K562 (cell line): ENCODE measurements at regions not wholly inside any gene's neighbourhood (a gene's known extent, or its start where the extent isn't known, plus 50 kb on each side); places are given as distances from the start of the nearest gene placed in this dataset.

Source experiments
- ATAC-seq: fragments of 200-7000 bp; cut with Tn5 transposase; 3 replicates; pipeline ENCODE4 v1.9.1; 2020; ENCODE audit warnings: moderate library complexity
- BruUV-seq: library from RNA; stranded (reverse); fragments of 400-500 nt; replicated peaks from 2 replicates; lab custom pipeline; 2021; lab: Mats Ljungman, UMichigan
- CTCF ChIA-PET: fragments of 300-600 bp; formaldehyde crosslinking; extraction: SDS; loops from one replicate; lab custom pipeline; 2021; ENCODE audit warnings: low intra/inter-chr PET ratio; lab: Yijun Ruan, JAX
- POLR2A ChIA-PET: fragments of 300-600, 350-650 bp; sonication (Branson Sonifier 250); formaldehyde crosslinking; extraction: SDS; loops from one replicate; lab custom pipeline; 2021; ENCODE audit warnings: antibody characterized with exemption, inconsistent platforms; lab: Yijun Ruan, JAX
- DNase-seq, 4 experiments: peaks; one replicate each; pipeline versions ENCODE4 v3.0.0 to v3.0.0-alpha.2; 2011 to 2018; ENCODE audit warnings: low spot score in 3 of 4, mixed read lengths in 3 of 4; ENCODE audit errors: extremely low read depth in 1 of 4
- FAIRE-seq: peaks from 2 replicates; lab custom pipeline; 2011; peaks lifted over from hg19 to GRCh38; lab: Jason Lieb, UNC
- H2AFZ ChIP-seq: 2 replicates; pipeline ENCODE4 v1.6.0; 2011; ENCODE audit warnings: low read depth, low read length, control low read depth, inconsistent platforms
- H3K27ac ChIP-seq: fragments of 200-600 bp; 3 replicates; pipeline ENCODE4 v1.8.0; 2011; ENCODE audit warnings: low read depth, mild to moderate bottlenecking, control low read depth, inconsistent platforms, low read length, moderate library complexity, mixed read lengths; ENCODE audit errors: extremely low read depth
- H3K27me3 ChIP-seq, 2 experiments: fragments of 300-600 bp in 1 of 2; 2 replicates in 1 of 2; 3 replicates in 1 of 2; pipeline versions ENCODE4 v1.6.0 to v1.8.0; 2011; ENCODE audit warnings: inconsistent platforms in 2 of 2, low read length in 2 of 2, mild to moderate bottlenecking in 1 of 2, mixed read lengths in 1 of 2, moderate library complexity in 1 of 2; ENCODE audit not compliant: control insufficient read depth in 2 of 2, insufficient read depth in 2 of 2
- H3K36me3 ChIP-seq: fragments of 300-600 bp; 3 replicates; pipeline ENCODE4 v1.8.0; 2011; ENCODE audit warnings: mild to moderate bottlenecking, low read length, inconsistent platforms; ENCODE audit not compliant: control insufficient read depth, insufficient read depth
- H3K4me1 ChIP-seq, 2 experiments: fragments of 200-600 bp in 1 of 2; replicated peaks in 1 of 2; 2 replicates in 1 of 2; 3 replicates in 1 of 2; pipeline versions ENCODE4 v1.5.1 to v1.8.0; 2011; ENCODE audit warnings: inconsistent platforms in 2 of 2, low read length in 2 of 2, mild to moderate bottlenecking in 1 of 2, mixed read lengths in 1 of 2, moderate library complexity in 1 of 2; ENCODE audit not compliant: control insufficient read depth in 2 of 2, insufficient read depth in 2 of 2
- H3K4me2 ChIP-seq: 2 replicates; pipeline ENCODE4 v1.6.1; 2011; ENCODE audit warnings: low read length, control low read depth, inconsistent platforms, mixed read lengths; ENCODE audit not compliant: insufficient read depth
- H3K4me3 ChIP-seq: fragments of 200-600 bp; sonication (generic), shearing (Covaris generic); 2 replicates; pipeline ENCODE4 v1.5.1; 2016; ENCODE audit warnings: control low read depth, inconsistent platforms
- H3K79me2 ChIP-seq: fragments of 200-600 bp; 3 replicates; pipeline ENCODE4 v1.8.0; 2011; ENCODE audit warnings: low read length, inconsistent platforms; ENCODE audit not compliant: control insufficient read depth, insufficient read depth
- H3K9ac ChIP-seq, 2 experiments: 2 replicates each; pipeline versions ENCODE4 v1.6.0 to v1.6.1; 2011; ENCODE audit warnings: low read depth in 2 of 2, low read length in 2 of 2, control low read depth in 1 of 2, inconsistent platforms in 1 of 2, mild to moderate bottlenecking in 1 of 2, mixed read lengths in 1 of 2; ENCODE audit not compliant: insufficient read depth in 1 of 2
- H3K9me1 ChIP-seq: one replicate; pipeline ENCODE4 v1.6.0; 2011; ENCODE audit warnings: inconsistent platforms, mild to moderate bottlenecking, low read length, moderate library complexity; ENCODE audit not compliant: control insufficient read depth, insufficient read depth
- H3K9me3 ChIP-seq: replicated peaks from 2 replicates; pipeline ENCODE4 v1.5.1; 2011; ENCODE audit warnings: low read depth, low read length, inconsistent platforms; ENCODE audit not compliant: control insufficient read depth, insufficient read depth
- H4K20me1 ChIP-seq: replicated peaks from 2 replicates; pipeline ENCODE4 v1.6.1; 2011; ENCODE audit warnings: low read length, inconsistent platforms, mixed read lengths; ENCODE audit not compliant: control insufficient read depth, insufficient read depth
- ASH1L ChIP-seq: fragments of 450-650 bp; IDR thresholded peaks from 2 replicates; pipeline ENCODE4 v1.6.1; 2018; ENCODE audit warnings: borderline replicate concordance, mild to moderate bottlenecking, low read depth; ENCODE audit not compliant: partially characterized antibody
- C11orf30 ChIP-seq: fragments of 450-650 bp; IDR thresholded peaks from 2 replicates; pipeline ENCODE4 v1.6.1; 2016; ENCODE audit warnings: low read depth, mild to moderate bottlenecking
- ELF2 ChIP-seq: fragments of 250-450 bp; sonication (Bioruptor Pico); IDR thresholded peaks from 2 replicates; pipeline ENCODE4 v1.5.0; 2021; ENCODE audit warnings: mild to moderate bottlenecking
- FOSL1 ChIP-seq: fragments of 200-800 bp; sonication (Bioruptor generic); conservative IDR thresholded peaks from 2 replicates; pipeline ENCODE4 v1.6.1; 2016; ENCODE audit warnings: missing genetic modification characterization, missing compliant biosample characterization
- MYNN ChIP-seq, 2 experiments: sonication (generic); formaldehyde crosslinking in 1 of 2; IDR thresholded peaks; 2 replicates each; pipeline versions ENCODE4 v1.5.0 to v1.6.1; 2016 to 2020; ENCODE audit warnings: antibody characterized with exemption in 1 of 2, missing genetic modification reagents in 1 of 2
- POLR3G ChIP-seq: IDR thresholded peaks from 2 replicates; pipeline ENCODE4 v1.6.1; 2011; ENCODE audit not compliant: insufficient read length, insufficient replicate concordance; ENCODE audit errors: extremely low read depth
- SOX6 ChIP-seq: fragments of 450-650 bp; IDR thresholded peaks from 2 replicates; pipeline ENCODE4 v1.6.1; 2014; ENCODE audit warnings: mild to moderate bottlenecking
- ZNF217 ChIP-seq: sonication (generic); formaldehyde crosslinking; IDR thresholded peaks from 2 replicates; pipeline ENCODE4 v1.8.0; 2022; ENCODE audit warnings: mild to moderate bottlenecking, missing genetic modification reagents
- ZNF551 ChIP-seq: fragments of 250-450 bp; sonication (Bioruptor Pico); IDR thresholded peaks from 2 replicates; pipeline ENCODE4 v1.5.0; 2021; ENCODE audit warnings: mild to moderate bottlenecking, moderate library complexity
- WGBS: fragments of 100-300 bp; shearing (Covaris generic); methylation state at CpG from one replicate; pipeline ENCODE4 v1.1.6; 2016; ENCODE audit warnings: low coverage, mixed read lengths; ENCODE audit not compliant: insufficient coverage; ENCODE audit errors: missing lambda C conversion rate; 5-methylcytosine and 5-hydroxymethylcytosine counted together
- in situ Hi-C: fragments of 300-500 bp; cut with MboI; formaldehyde crosslinking; loops from 4 replicates; pipeline ENCODE4 v1.15.0; 2018; ENCODE audit warnings: inconsistent platforms, mixed read lengths
- intact Hi-C: fragments of 100-400 bp; cut with micrococcal nuclease; formaldehyde crosslinking; loops from 2 replicates; pipeline ENCODE4 v1.14.2; 2022
- TF ChIP-seq, protein P1 (sequence below): sonication (generic); formaldehyde crosslinking; IDR thresholded peaks from 2 replicates; pipeline ENCODE4 v1.8.0; 2022; ENCODE audit warnings: missing genetic modification reagents, mild to moderate bottlenecking, moderate library complexity, borderline replicate concordance
- TF ChIP-seq, protein P2 (sequence below): IDR thresholded peaks from 2 replicates; pipeline ENCODE4 v1.6.1; 2011; ENCODE audit not compliant: insufficient read length; ENCODE audit errors: extremely low read depth
- TF ChIP-seq, protein P3 (sequence below), 2 experiments: fragments of 450-650 bp; IDR thresholded peaks; 2 replicates each; pipeline ENCODE4 v1.6.1; 2016

DNA sequence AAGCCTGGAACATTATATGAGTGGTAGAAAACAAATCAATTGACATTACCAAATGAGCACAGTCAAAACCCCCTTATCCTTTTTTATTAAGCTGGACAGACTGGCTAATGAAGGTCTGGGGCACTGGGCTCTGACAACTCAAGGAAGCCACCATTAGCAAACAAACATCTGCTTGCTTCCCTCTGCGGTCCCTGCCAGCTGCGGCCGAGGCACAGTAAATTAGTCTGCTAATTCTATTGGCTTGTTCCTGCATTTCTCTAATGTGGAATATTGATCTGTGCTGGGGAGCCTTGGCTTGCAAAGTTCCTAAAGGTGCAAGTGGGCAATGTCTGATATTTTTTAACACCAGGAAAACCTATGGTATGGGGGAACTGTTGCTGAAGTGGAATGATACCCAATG is 300.3 kb downstream of the MTX2 start:
- POLR2A ChIA-PET, result no interaction called here
- Histone ChIP-seq H3K9ac (no peak overlapping the region), H3K4me1 (no peaks in the 10 kb centered on the region), H3K27ac (no peak overlapping the region), H3K9me1 (no peaks in the 10 kb centered on the region), H3K27me3 (peaks cover 0 to 5% of the 10 kb centered on the region in 2 experiments; a peak in 3 of 5 replicates), H3K4me3 (no peak overlapping the region), H3K79me2 (no peaks in the 10 kb centered on the region), H2AFZ (no peak overlapping the region)
- DNase-seq (no peak), FAIRE-seq (no peak), ATAC-seq (no peak)
- CTCF ChIA-PET, result no interaction called here
- BruUV-seq, result no TSS peak
- TF ChIP-seq SOX6 (no peak), FOSL1 (tag) (no peak)
- TF ChIP-seq, all 486 proteins: peak for 0
- WGBS, result 2% methylated on average over 3 of the region's 3 CpGs
- Histone ChIP-seq H4K20me1 (no peaks in the 10 kb centered on the region), H3K4me2 (no peak overlapping the region), H3K9me3 (no peaks in the 10 kb centered on the region), H3K36me3 (no peaks in the 10 kb centered on the region)
- in situ Hi-C loops (no loop called here), intact Hi-C loops (no loop called here)

DNA sequence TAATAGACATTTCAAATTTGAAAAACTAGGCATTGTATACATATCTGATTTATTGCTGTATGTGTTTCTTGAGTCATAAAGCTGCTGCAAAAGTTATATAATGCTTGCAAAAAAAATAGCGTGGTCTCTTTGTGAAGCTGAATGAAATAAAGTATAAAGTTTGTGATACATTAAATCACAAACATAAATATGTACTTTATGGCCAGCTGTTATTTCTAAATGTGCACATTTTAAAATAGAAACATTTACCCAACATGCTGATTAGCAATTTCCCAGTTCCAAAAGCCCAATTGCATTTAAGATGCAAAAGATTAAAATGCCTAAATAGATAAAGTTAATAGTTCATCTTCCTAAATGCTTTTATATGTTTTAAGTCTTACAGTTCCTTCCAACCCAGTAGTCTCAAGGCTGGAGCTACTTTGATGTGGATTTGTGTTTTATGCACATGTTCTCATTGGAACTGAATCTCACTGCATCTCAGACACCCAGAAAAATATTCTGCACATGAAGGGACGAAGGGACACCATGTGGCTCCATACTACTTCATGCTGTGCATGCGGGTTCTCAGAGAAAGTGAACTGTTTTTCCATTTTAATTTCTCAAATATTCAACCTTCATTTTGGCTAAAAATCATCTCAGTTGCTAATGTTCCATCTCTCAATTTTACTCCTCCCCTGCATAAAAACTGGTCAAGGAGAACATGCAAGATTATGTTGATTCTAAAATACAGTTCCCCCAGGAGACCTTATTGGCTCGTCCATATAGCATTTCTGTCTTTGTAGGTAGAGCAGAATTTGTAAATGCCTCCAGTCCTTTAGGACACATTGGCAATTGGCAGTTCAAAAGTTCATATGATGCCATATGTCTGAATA is 304.6 kb downstream of the MTX2 start:
- H3K27ac ChIP-seq, result no peak overlapping the region
- H3K4me2 ChIP-seq, result no peak overlapping the region
- in situ Hi-C loops (no loop called here), intact Hi-C loops (no loop called here)
- DNase-seq (no peak), ATAC-seq (no peak), FAIRE-seq (no peak)
- H3K4me3 ChIP-seq, result no peak overlapping the region
- H3K36me3 ChIP-seq, result no peaks in the 10 kb centered on the region
- ChIA-PET POLR2A (interaction anchor here (0.7 to 1.1 kb wide), 2 partner anchors 10 to 239 kb away, joined by 3 read pairs; no protein-coding TSS in a partner anchor), CTCF (interaction anchor here (0.5 kb wide), 1 partner anchor 19 kb away, joined by 4 read pairs; no protein-coding TSS in a partner anchor)
- H3K27me3 ChIP-seq, result no peaks in the 10 kb centered on the region; a peak in 1 of 5 replicates
- 0% methylated on average over 4 of the region's 4 CpGs for WGBS
- H2AFZ ChIP-seq, result no peak overlapping the region
- BruUV-seq, result no TSS peak
- H3K9ac ChIP-seq, result no peak overlapping the region
- no peaks in the 10 kb centered on the region for H4K20me1 ChIP-seq
- no peaks in the 10 kb centered on the region for H3K4me1 ChIP-seq
- H3K79me2 ChIP-seq, result no peaks in the 10 kb centered on the region
- H3K9me1 ChIP-seq, result no peaks in the 10 kb centered on the region
- no peaks in the 10 kb centered on the region for H3K9me3 ChIP-seq
- no peak for TF ChIP-seq ELF2 (CRISPR knock-in tag)
- no peak for TF ChIP-seq C11orf30
- no peak for TF ChIP-seq ASH1L
- TF ChIP-seq, protein P1, sequence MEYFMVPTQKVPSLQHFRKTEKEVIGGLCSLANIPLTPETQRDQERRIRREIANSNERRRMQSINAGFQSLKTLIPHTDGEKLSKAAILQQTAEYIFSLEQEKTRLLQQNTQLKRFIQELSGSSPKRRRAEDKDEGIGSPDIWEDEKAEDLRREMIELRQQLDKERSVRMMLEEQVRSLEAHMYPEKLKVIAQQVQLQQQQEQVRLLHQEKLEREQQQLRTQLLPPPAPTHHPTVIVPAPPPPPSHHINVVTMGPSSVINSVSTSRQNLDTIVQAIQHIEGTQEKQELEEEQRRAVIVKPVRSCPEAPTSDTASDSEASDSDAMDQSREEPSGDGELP, result no peak
- TF ChIP-seq POLR3G, result no peak
- TF ChIP-seq ZNF551 (CRISPR knock-in tag), result no peak
- TF ChIP-seq ZNF217 (CRISPR knock-in tag), result no peak
- TF ChIP-seq, protein P2, sequence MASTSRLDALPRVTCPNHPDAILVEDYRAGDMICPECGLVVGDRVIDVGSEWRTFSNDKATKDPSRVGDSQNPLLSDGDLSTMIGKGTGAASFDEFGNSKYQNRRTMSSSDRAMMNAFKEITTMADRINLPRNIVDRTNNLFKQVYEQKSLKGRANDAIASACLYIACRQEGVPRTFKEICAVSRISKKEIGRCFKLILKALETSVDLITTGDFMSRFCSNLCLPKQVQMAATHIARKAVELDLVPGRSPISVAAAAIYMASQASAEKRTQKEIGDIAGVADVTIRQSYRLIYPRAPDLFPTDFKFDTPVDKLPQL, result no peak
- TF ChIP-seq, protein P3, sequence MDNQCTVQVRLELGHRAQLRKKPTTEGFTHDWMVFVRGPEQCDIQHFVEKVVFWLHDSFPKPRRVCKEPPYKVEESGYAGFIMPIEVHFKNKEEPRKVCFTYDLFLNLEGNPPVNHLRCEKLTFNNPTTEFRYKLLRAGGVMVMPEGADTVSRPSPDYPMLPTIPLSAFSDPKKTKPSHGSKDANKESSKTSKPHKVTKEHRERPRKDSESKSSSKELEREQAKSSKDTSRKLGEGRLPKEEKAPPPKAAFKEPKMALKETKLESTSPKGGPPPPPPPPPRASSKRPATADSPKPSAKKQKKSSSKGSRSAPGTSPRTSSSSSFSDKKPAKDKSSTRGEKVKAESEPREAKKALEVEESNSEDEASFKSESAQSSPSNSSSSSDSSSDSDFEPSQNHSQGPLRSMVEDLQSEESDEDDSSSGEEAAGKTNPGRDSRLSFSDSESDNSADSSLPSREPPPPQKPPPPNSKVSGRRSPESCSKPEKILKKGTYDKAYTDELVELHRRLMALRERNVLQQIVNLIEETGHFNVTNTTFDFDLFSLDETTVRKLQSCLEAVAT (IDR thresholded peaks at IDR 0.05), result no peak
- TF ChIP-seq MYNN (IDR thresholded peaks at IDR 0.05), result no peak
- TF ChIP-seq MYNN (CRISPR knock-in tag; IDR thresholded peaks at IDR 0.05), result no peak
